ENCODE measurements at regions not wholly inside any gene's neighbourhood (a gene's known extent, or its start where the extent isn't known, plus 50 kb on each side); places are given as distances from the start of the nearest gene placed in this dataset.

- no peak for TF ChIP-seq TAF1 (IDR thresholded peaks at IDR 0.05; ENCODE audit: borderline replicate concordance, insufficient read depth, low read length)
- no peak for TF ChIP-seq POLR2AphosphoS5 (IDR thresholded peaks at IDR 0.05; ENCODE audit: low read depth, low read length)
- no peak for TF ChIP-seq SIN3A (IDR thresholded peaks at IDR 0.05; ENCODE audit: borderline replicate concordance, insufficient read depth, low read length)
- TF ChIP-seq, protein P1, sequence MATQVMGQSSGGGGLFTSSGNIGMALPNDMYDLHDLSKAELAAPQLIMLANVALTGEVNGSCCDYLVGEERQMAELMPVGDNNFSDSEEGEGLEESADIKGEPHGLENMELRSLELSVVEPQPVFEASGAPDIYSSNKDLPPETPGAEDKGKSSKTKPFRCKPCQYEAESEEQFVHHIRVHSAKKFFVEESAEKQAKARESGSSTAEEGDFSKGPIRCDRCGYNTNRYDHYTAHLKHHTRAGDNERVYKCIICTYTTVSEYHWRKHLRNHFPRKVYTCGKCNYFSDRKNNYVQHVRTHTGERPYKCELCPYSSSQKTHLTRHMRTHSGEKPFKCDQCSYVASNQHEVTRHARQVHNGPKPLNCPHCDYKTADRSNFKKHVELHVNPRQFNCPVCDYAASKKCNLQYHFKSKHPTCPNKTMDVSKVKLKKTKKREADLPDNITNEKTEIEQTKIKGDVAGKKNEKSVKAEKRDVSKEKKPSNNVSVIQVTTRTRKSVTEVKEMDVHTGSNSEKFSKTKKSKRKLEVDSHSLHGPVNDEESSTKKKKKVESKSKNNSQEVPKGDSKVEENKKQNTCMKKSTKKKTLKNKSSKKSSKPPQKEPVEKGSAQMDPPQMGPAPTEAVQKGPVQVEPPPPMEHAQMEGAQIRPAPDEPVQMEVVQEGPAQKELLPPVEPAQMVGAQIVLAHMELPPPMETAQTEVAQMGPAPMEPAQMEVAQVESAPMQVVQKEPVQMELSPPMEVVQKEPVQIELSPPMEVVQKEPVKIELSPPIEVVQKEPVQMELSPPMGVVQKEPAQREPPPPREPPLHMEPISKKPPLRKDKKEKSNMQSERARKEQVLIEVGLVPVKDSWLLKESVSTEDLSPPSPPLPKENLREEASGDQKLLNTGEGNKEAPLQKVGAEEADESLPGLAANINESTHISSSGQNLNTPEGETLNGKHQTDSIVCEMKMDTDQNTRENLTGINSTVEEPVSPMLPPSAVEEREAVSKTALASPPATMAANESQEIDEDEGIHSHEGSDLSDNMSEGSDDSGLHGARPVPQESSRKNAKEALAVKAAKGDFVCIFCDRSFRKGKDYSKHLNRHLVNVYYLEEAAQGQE (IDR thresholded peaks at IDR 0.05; ENCODE audit: insufficient read depth in 1 of 2, low read depth in 2 of 2, low read length in 2 of 2): no peak
- TF ChIP-seq FOXP2 (optimal IDR thresholded peaks at IDR 0.05; ENCODE audit: borderline replicate concordance, extremely low read depth, extremely low read length, insufficient read depth): no peak
Measured at GRCh38 chr4:30632751-30633150, 87.4 kb upstream of the PCDH7 start.

- TF ChIP-seq, protein P1 (IDR thresholded peaks at IDR 0.05; ENCODE audit: insufficient read depth in 1 of 2, low read depth in 2 of 2, low read length in 2 of 2): no peak
- no peak for TF ChIP-seq FOXP2 (optimal IDR thresholded peaks at IDR 0.05; ENCODE audit: borderline replicate concordance, extremely low read depth, extremely low read length, insufficient read depth)
- TF ChIP-seq POLR2AphosphoS5 (IDR thresholded peaks at IDR 0.05; ENCODE audit: low read depth, low read length): no peak
- TF ChIP-seq SIN3A (IDR thresholded peaks at IDR 0.05; ENCODE audit: borderline replicate concordance, insufficient read depth, low read length): no peak
- no peak for TF ChIP-seq TAF1 (IDR thresholded peaks at IDR 0.05; ENCODE audit: borderline replicate concordance, insufficient read depth, low read length)
Measured at GRCh38 chr4:30641345-30641744, 78.8 kb upstream of the PCDH7 start.

DNA sequence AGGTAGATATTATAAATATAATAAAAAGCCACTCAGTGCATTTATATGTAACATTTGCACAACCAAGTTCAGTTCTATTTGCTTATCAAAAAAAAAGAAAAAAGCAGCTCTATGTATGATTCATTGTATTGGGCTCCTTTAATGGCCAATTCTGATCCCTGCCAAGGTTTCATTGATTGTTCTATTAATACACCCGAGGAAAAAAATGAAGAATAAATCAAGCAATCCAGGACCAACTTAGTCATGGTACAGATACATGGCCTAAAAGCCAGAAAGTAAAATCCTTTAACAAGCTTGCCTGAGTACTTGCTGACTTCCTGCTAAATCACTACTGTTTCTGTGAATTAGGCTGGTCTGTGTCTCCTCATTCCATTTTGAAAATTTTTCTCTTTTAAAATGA is 77.6 kb upstream of the PCDH7 start:
- TF ChIP-seq SIN3A (IDR thresholded peaks at IDR 0.05; ENCODE audit: borderline replicate concordance, insufficient read depth, low read length) (no peak), TAF1 (IDR thresholded peaks at IDR 0.05; ENCODE audit: borderline replicate concordance, insufficient read depth, low read length) (no peak), FOXP2 (optimal IDR thresholded peaks at IDR 0.05; ENCODE audit: borderline replicate concordance, extremely low read depth, extremely low read length, insufficient read depth) (no peak), POLR2AphosphoS5 (IDR thresholded peaks at IDR 0.05; ENCODE audit: low read depth, low read length) (no peak)
- TF ChIP-seq, protein P1 (IDR thresholded peaks at IDR 0.05; ENCODE audit: insufficient read depth in 1 of 2, low read depth in 2 of 2, low read length in 2 of 2): no peak

DNA sequence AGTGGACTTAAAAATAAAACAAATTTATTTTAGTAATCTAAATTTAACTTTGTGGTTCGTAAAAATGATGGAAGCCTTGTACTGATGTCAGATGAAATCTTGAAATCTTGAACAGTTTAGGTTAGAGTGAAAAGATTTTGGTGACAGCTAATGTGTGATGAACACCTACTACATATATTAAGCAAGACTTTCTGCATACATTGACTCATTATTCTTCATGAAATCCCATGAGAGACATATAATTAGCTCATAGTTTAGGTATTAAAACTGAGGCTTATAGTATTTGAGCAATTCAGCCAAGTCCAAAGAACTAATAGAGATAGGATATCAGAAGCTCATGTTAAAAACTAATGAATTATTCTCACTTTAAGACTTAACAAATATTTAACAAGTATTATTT is 66.9 kb upstream of the PCDH7 start:
- no peak for TF ChIP-seq SIN3A (IDR thresholded peaks at IDR 0.05; ENCODE audit: borderline replicate concordance, insufficient read depth, low read length)
- TF ChIP-seq FOXP2 (optimal IDR thresholded peaks at IDR 0.05; ENCODE audit: borderline replicate concordance, extremely low read depth, extremely low read length, insufficient read depth): no peak
- TF ChIP-seq POLR2AphosphoS5 (IDR thresholded peaks at IDR 0.05; ENCODE audit: low read depth, low read length): no peak
- TF ChIP-seq, protein P1 (IDR thresholded peaks at IDR 0.05; ENCODE audit: insufficient read depth in 1 of 2, low read depth in 2 of 2, low read length in 2 of 2): no peak
- TF ChIP-seq TAF1 (IDR thresholded peaks at IDR 0.05; ENCODE audit: borderline replicate concordance, insufficient read depth, low read length): no peak

DNA sequence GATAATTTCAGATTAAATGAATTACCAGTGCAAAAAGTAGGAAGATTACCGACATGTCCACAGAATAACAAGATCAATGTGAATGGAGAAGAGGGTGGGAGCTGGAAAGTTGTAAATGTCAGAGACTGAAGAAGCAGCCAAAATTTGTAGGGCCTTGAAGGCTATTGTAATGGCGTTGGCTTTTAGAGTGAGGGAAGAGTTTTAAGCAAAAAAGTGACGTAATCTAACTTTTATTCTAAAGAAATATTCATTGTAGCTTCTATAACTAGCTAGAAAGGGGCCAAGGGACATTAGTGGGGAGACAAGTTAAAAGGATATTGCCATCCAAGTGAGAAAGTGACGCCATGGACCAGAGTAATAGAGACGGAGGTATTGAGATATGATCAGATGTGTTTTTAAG is 63.3 kb upstream of the PCDH7 start:
- TF ChIP-seq, protein P1 (IDR thresholded peaks at IDR 0.05; ENCODE audit: insufficient read depth in 1 of 2, low read depth in 2 of 2, low read length in 2 of 2): no peak
- TF ChIP-seq FOXP2 (optimal IDR thresholded peaks at IDR 0.05; ENCODE audit: borderline replicate concordance, extremely low read depth, extremely low read length, insufficient read depth) (no peak), POLR2AphosphoS5 (IDR thresholded peaks at IDR 0.05; ENCODE audit: low read depth, low read length) (no peak), TAF1 (IDR thresholded peaks at IDR 0.05; ENCODE audit: borderline replicate concordance, insufficient read depth, low read length) (no peak), SIN3A (IDR thresholded peaks at IDR 0.05; ENCODE audit: borderline replicate concordance, insufficient read depth, low read length) (no peak)

All from PFSK-1 (cell line).